ENCODE measurements at regions not wholly inside any gene's neighbourhood (a gene's known extent, or its start where the extent isn't known, plus 50 kb on each side); places are given as distances from the start of the nearest gene placed in this dataset.

- TF ChIP-seq ZNF704 (tag by site-specific recombination; IDR thresholded peaks at IDR 0.05), result no peak
- TF ChIP-seq SETDB1 (IDR thresholded peaks at IDR 0.05; ENCODE audit: insufficient read length, low read length), result no peak
- peak; percentile 51; the same call in 1 of the 2 replicates for TF ChIP-seq OVOL3 (tag by site-specific recombination; IDR thresholded peaks at IDR 0.05)
- peak; percentile 36; the same call in 1 of the 2 replicates for TF ChIP-seq ZNF692 (tag by site-specific recombination; IDR thresholded peaks at IDR 0.05)
- no peak for TF ChIP-seq ZNF302 (tag by site-specific recombination; IDR thresholded peaks at IDR 0.05; ENCODE audit: low read depth)
- TF ChIP-seq FEZF1 (tag by site-specific recombination; IDR thresholded peaks at IDR 0.05), result peak; percentile 75
- no peak for TF ChIP-seq ZNF239 (tag by site-specific recombination; IDR thresholded peaks at IDR 0.05)
- no peak for TF ChIP-seq ZFP69B (tag by site-specific recombination; IDR thresholded peaks at IDR 0.05)
- 0 out of 2 replicates have a peak, but pooled peaks have one; percentile 62 for TF ChIP-seq ZNF514 (tag by site-specific recombination; IDR thresholded peaks at IDR 0.05)
- peak; percentile 90 for TF ChIP-seq ZNF366 (tag by site-specific recombination; conservative IDR thresholded peaks at IDR 0.05)
Measured at GRCh38 chr5:108655750-108656450, 91.8 kb upstream of the FER start (continued).

- H3K9me3 ChIP-seq (ENCODE audit: control insufficient read depth, insufficient read depth, low read depth, low read length), result no peaks in the 10 kb centered on the region
- H3K27ac ChIP-seq (ENCODE audit: extremely low read depth, low read depth, low read length), result no peak overlapping the region
- POLR2A ChIA-PET, result no interaction called here
- H3K4me1 ChIP-seq (ENCODE audit: control insufficient read depth, insufficient read depth, low read length), result peaks cover 11% of the 10 kb centered on the region
- H3K4me3 ChIP-seq (ENCODE audit: low read depth, low read length), result no peak overlapping the region
- TF ChIP-seq OSR2 (tag by site-specific recombination; IDR thresholded peaks at IDR 0.05) (0 out of 2 replicates have a peak, but pooled peaks have one; percentile 23), KLF17 (tag by site-specific recombination; IDR thresholded peaks at IDR 0.05) (no peak), ZNF555 (tag by site-specific recombination; conservative IDR thresholded peaks at IDR 0.05) (0 out of 2 replicates have a peak, but pooled peaks have one; percentile 2), ZNF629 (tag by site-specific recombination; IDR thresholded peaks at IDR 0.05) (peak; percentile 28; the same call in 1 of the 2 replicates)
- no peaks in the 10 kb centered on the region for H3K36me3 ChIP-seq (ENCODE audit: control insufficient read depth in 2 of 2, insufficient read depth in 1 of 2, low read length in 2 of 2)
- CTCF ChIA-PET, result interaction anchor here (2.3 kb wide), 1 partner anchor 12 kb away, joined by 19 read pairs; no protein-coding TSS in a partner anchor
Measured at GRCh38 chr5:108654051-108654450, 93.6 kb upstream of the FER start.

- no peak overlapping the region for H3K27ac ChIP-seq (ENCODE audit: extremely low read depth, low read depth, low read length)
- H3K4me1 ChIP-seq (ENCODE audit: control insufficient read depth, insufficient read depth, low read length), result peaks cover 11% of the 10 kb centered on the region
- CTCF ChIA-PET, result interaction anchor here (2.3 kb wide), 1 partner anchor 11 kb away, joined by 19 read pairs; no protein-coding TSS in a partner anchor
- no peak overlapping the region for H3K4me3 ChIP-seq (ENCODE audit: low read depth, low read length)
- no peaks in the 10 kb centered on the region for H3K9me3 ChIP-seq (ENCODE audit: control insufficient read depth, insufficient read depth, low read depth, low read length)
- TF ChIP-seq ZNF488 (tag by site-specific recombination; IDR thresholded peaks at IDR 0.05) (no peak), ZNF776 (tag by site-specific recombination; IDR thresholded peaks at IDR 0.05; ENCODE audit: borderline replicate concordance) (no peak)
- H3K36me3 ChIP-seq (ENCODE audit: control insufficient read depth in 2 of 2, insufficient read depth in 1 of 2, low read length in 2 of 2), result no peaks in the 10 kb centered on the region
- POLR2A ChIA-PET, result no interaction called here
Measured at GRCh38 chr5:108653201-108653600, 94.5 kb upstream of the FER start.
